ENCODE measurements at regions not wholly inside any gene's neighbourhood (a gene's known extent, or its start where the extent isn't known, plus 50 kb on each side); places are given as distances from the start of the nearest gene placed in this dataset.

DNA sequence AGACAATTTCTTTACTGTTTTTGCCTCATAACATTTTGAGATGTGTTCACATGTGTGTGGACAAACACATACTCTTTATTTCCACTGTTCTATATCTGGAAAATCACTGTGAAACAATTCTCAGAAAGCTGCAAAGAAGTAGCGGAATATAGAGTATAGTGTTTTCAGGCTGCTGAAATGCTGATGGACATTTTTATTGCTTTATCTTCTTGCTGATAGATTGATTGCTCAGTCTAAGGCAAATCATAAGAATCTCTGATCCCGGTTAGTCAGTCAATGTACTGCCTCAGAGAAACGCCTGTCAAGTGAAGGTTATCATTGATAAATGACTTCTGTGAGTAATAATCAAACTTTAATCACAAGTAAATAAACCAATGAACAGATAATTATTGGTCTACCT lies 364.9 kb upstream of the CTNND2 start:
- DNase-seq (ENCODE audit: low read depth, low spot score), result no peak
- Histone ChIP-seq H3K27ac (ENCODE audit: low read depth, low read length) (no peak overlapping the region), H3K27me3 (ENCODE audit: insufficient read depth, low read length) (no peaks in the 10 kb centered on the region), H3K9me2 (ENCODE audit: insufficient read depth) (no peaks in the 10 kb centered on the region), H3K9ac (ENCODE audit: low read length) (no peak overlapping the region), H3K36me3 (ENCODE audit: control insufficient read depth in 1 of 2, insufficient read depth in 2 of 2, low read length in 2 of 2) (no peaks in the 10 kb centered on the region), H3K4me3 (replicated peaks in 1 of 2; ENCODE audit: low read depth in 1 of 2, low read length in 2 of 2) (no peak overlapping the region), H3K79me2 (ENCODE audit: insufficient read depth, low read length) (no peaks in the 10 kb centered on the region), H2AFZ (ENCODE audit: low read depth, low read length, poor library complexity, severe bottlenecking) (no peak overlapping the region), H3K4me2 (ENCODE audit: low read length) (no peak overlapping the region), H3K9me3 (ENCODE audit: control insufficient read depth in 1 of 2, insufficient read depth in 1 of 2, low read depth in 1 of 2, low read length in 2 of 2) (peaks cover 6 to 40% of the 10 kb centered on the region in 2 experiments; a peak in 2 of 4 replicates), H3K4me1 (ENCODE audit: control insufficient read depth in 1 of 2, insufficient read depth in 2 of 2, low read length in 2 of 2) (no peaks in the 10 kb centered on the region), H4K20me1 (ENCODE audit: insufficient read depth) (no peaks in the 10 kb centered on the region)
- POLR2A ChIA-PET, result no interaction called here
- TF ChIP-seq CEBPB (IDR thresholded peaks at IDR 0.05; ENCODE audit: low read depth) (no peak), EZH2phosphoT487 (IDR thresholded peaks at IDR 0.05; ENCODE audit: borderline replicate concordance) (no peak), RAD21 (IDR thresholded peaks at IDR 0.05; ENCODE audit: low read depth) (no peak), ELF1 (IDR thresholded peaks at IDR 0.05; ENCODE audit: borderline replicate concordance, low read depth) (no peak), JUND (IDR thresholded peaks at IDR 0.05) (no peak), YY1 (IDR thresholded peaks at IDR 0.05; ENCODE audit: extremely low read depth, insufficient replicate concordance, low read depth, low read length) (no peak), TCF7L2 (IDR thresholded peaks at IDR 0.05; ENCODE audit: borderline replicate concordance, extremely low read depth, insufficient read depth, insufficient read length) (no peak), POLR2A (IDR thresholded peaks at IDR 0.05; ENCODE audit: borderline replicate concordance, extremely low read depth, insufficient read depth, insufficient read length) (no peak)
- TF ChIP-seq, protein P1, sequence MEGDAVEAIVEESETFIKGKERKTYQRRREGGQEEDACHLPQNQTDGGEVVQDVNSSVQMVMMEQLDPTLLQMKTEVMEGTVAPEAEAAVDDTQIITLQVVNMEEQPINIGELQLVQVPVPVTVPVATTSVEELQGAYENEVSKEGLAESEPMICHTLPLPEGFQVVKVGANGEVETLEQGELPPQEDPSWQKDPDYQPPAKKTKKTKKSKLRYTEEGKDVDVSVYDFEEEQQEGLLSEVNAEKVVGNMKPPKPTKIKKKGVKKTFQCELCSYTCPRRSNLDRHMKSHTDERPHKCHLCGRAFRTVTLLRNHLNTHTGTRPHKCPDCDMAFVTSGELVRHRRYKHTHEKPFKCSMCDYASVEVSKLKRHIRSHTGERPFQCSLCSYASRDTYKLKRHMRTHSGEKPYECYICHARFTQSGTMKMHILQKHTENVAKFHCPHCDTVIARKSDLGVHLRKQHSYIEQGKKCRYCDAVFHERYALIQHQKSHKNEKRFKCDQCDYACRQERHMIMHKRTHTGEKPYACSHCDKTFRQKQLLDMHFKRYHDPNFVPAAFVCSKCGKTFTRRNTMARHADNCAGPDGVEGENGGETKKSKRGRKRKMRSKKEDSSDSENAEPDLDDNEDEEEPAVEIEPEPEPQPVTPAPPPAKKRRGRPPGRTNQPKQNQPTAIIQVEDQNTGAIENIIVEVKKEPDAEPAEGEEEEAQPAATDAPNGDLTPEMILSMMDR (IDR thresholded peaks at IDR 0.05 in 2 of 3, conservative IDR thresholded peaks at IDR 0.05 in 1 of 3; ENCODE audit: borderline replicate concordance in 1 of 3, insufficient read depth in 1 of 3, low read depth in 2 of 3, low read length in 2 of 3), result no peak
- no peak for ATAC-seq
- RAD21 ChIA-PET (ENCODE audit: low non-redundant PET in 1 of 2, low total read pairs in 2 of 2, uncharacterized antibody in 2 of 2, unreplicated experiment in 2 of 2), result no interaction called here
- CTCF ChIA-PET, result no interaction called here
- no TSS peak for BruUV-seq (replicated peaks)
- intact Hi-C loops (cut with micrococcal nuclease), result no loop called here

DNA sequence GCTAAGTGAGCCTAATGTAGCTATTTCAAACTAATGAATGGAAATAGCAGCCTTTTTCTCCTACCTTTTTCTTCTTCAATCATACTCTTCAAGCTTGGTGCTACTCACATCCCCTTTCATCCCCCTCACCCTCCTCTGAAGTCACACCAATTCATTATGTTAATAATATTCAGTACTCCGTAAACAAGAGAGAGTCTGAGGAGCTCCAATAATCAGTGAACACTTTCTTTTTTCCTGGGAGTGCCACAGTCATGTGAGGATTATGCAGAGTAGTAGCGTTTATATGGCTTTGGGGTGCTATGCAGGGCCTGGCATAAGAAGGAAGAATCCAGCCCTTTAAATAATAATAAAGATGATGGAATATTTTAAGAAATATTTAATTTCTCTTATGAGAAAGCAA lies 354.3 kb upstream of the CTNND2 start:
- BruUV-seq (replicated peaks), result no TSS peak
- ATAC-seq, result no peak
- Histone ChIP-seq H3K9me3 (ENCODE audit: control insufficient read depth in 1 of 2, insufficient read depth in 1 of 2, low read depth in 1 of 2, low read length in 2 of 2) (peaks cover 3 to 18% of the 10 kb centered on the region in 2 experiments; a peak in 3 of 4 replicates), H2AFZ (ENCODE audit: low read depth, low read length, poor library complexity, severe bottlenecking) (no peak overlapping the region), H3K27me3 (ENCODE audit: insufficient read depth, low read length) (no peaks in the 10 kb centered on the region), H3K27ac (ENCODE audit: low read depth, low read length) (no peak overlapping the region), H3K4me2 (ENCODE audit: low read length) (no peak overlapping the region), H4K20me1 (ENCODE audit: insufficient read depth) (no peaks in the 10 kb centered on the region; the same call in 1 of the 2 replicates), H3K79me2 (ENCODE audit: insufficient read depth, low read length) (no peaks in the 10 kb centered on the region), H3K9ac (ENCODE audit: low read length) (no peak overlapping the region), H3K36me3 (ENCODE audit: control insufficient read depth in 1 of 2, insufficient read depth in 2 of 2, low read length in 2 of 2) (no peaks in the 10 kb centered on the region; a peak in 1 of 4 replicates), H3K4me3 (replicated peaks in 1 of 2; ENCODE audit: low read depth in 1 of 2, low read length in 2 of 2) (no peak overlapping the region), H3K9me2 (ENCODE audit: insufficient read depth) (no peaks in the 10 kb centered on the region), H3K4me1 (ENCODE audit: control insufficient read depth in 1 of 2, insufficient read depth in 2 of 2, low read length in 2 of 2) (no peaks in the 10 kb centered on the region)
- ChIA-PET CTCF (no interaction called here), RAD21 (ENCODE audit: low non-redundant PET in 1 of 2, low total read pairs in 2 of 2, uncharacterized antibody in 2 of 2, unreplicated experiment in 2 of 2) (no interaction called here), POLR2A (no interaction called here)
- intact Hi-C loops (cut with micrococcal nuclease), result no loop called here
- no peak for DNase-seq (ENCODE audit: low read depth, low spot score)
- no peak for TF ChIP-seq YY1 (IDR thresholded peaks at IDR 0.05; ENCODE audit: extremely low read depth, insufficient replicate concordance, low read depth, low read length)
- TF ChIP-seq CBX3 (IDR thresholded peaks at IDR 0.05; ENCODE audit: low read depth), result no peak
- TF ChIP-seq, protein P2, sequence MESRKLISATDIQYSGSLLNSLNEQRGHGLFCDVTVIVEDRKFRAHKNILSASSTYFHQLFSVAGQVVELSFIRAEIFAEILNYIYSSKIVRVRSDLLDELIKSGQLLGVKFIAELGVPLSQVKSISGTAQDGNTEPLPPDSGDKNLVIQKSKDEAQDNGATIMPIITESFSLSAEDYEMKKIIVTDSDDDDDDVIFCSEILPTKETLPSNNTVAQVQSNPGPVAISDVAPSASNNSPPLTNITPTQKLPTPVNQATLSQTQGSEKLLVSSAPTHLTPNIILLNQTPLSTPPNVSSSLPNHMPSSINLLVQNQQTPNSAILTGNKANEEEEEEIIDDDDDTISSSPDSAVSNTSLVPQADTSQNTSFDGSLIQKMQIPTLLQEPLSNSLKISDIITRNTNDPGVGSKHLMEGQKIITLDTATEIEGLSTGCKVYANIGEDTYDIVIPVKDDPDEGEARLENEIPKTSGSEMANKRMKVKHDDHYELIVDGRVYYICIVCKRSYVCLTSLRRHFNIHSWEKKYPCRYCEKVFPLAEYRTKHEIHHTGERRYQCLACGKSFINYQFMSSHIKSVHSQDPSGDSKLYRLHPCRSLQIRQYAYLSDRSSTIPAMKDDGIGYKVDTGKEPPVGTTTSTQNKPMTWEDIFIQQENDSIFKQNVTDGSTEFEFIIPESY (IDR thresholded peaks at IDR 0.05; ENCODE audit: extremely low read depth, insufficient replicate concordance, low read length), result no peak
- TF ChIP-seq, protein P3, sequence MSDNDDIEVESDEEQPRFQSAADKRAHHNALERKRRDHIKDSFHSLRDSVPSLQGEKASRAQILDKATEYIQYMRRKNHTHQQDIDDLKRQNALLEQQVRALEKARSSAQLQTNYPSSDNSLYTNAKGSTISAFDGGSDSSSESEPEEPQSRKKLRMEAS (IDR thresholded peaks at IDR 0.05), result no peak
- TF ChIP-seq POLR2AphosphoS5 (IDR thresholded peaks at IDR 0.05; ENCODE audit: low read depth, low read length), result no peak
- no peak for TF ChIP-seq RAD21 (IDR thresholded peaks at IDR 0.05; ENCODE audit: low read depth)
- TF ChIP-seq, protein P1 (IDR thresholded peaks at IDR 0.05 in 2 of 3, conservative IDR thresholded peaks at IDR 0.05 in 1 of 3; ENCODE audit: borderline replicate concordance in 1 of 3, insufficient read depth in 1 of 3, low read depth in 2 of 3, low read length in 2 of 3), result no peak
- no peak for TF ChIP-seq TCF7L2 (IDR thresholded peaks at IDR 0.05; ENCODE audit: borderline replicate concordance, extremely low read depth, insufficient read depth, insufficient read length)

Data from HCT116 (cell line).